Breast epithelium (tissue), 4 donors: ENCODE measurements at regions not wholly inside any gene's neighbourhood (a gene's known extent, or its start where the extent isn't known, plus 50 kb on each side); places are given as distances from the start of the nearest gene placed in this dataset.

Source experiments
- DNase-seq, 2 donors: peaks; one replicate each; pipeline ENCODE4 v3.0.0-alpha.2; 2019; ENCODE audit warnings: low spot score in 2 of 2
- H3K27ac ChIP-seq, 2 donors: fragments of 200-600 bp; sonication (generic) in 1 of 2; one replicate each; pipeline ENCODE4 v1.5.1; 2016 to 2019; ENCODE audit warnings: mild to moderate bottlenecking in 1 of 2
- H3K27me3 ChIP-seq, 2 donors: fragments of 200-600 bp; sonication (generic) in 1 of 2; one replicate each; pipeline versions ENCODE4 v1.5.1 to v1.6.0; 2017 to 2019; ENCODE audit warnings: control low read depth in 1 of 2, mild to moderate bottlenecking in 1 of 2
- H3K36me3 ChIP-seq: fragments of 200-600 bp; one replicate; pipeline ENCODE4 v1.5.1; 2019
- H3K4me1 ChIP-seq, 2 donors: fragments of 200-600 bp; sonication (generic); one replicate each; pipeline ENCODE4 v1.5.1; 2016 to 2019; ENCODE audit warnings: control low read depth in 1 of 2
- H3K4me3 ChIP-seq, 3 donors: fragments of 200-600 bp; sonication (generic); 1 replicate in 2 of 3; 2 replicates in 1 of 3; pipeline ENCODE4 v1.5.1; 2016 to 2019; ENCODE audit warnings: mild to moderate bottlenecking in 3 of 3, moderate library complexity in 2 of 3
- H3K9me3 ChIP-seq, 2 donors: fragments of 200-600 bp; sonication (generic) in 1 of 2; one replicate each; pipeline ENCODE4 v1.5.1; 2016 to 2019; ENCODE audit warnings: control low read depth in 1 of 2
- POLR2A ChIP-seq: fragments of 450-650 bp; IDR thresholded peaks from one replicate; pipeline ENCODE4 v1.6.1; 2016; ENCODE audit warnings: antibody characterized with exemption, mild to moderate bottlenecking, moderate library complexity
- POLR2AphosphoS5 ChIP-seq, 3 donors: sonication (generic); formaldehyde crosslinking; IDR thresholded peaks; one replicate each; pipeline ENCODE4 v1.6.1; 2017; ENCODE audit warnings: antibody characterized with exemption in 3 of 3
- intact Hi-C: fragments of 100-400 bp; cut with DNase I; formaldehyde crosslinking; loops from one replicate; pipeline ENCODE4 v1.15.1; 2023; ENCODE audit warnings: low total_unique reads
- TF ChIP-seq, protein P1 (sequence below), 3 donors: fragments of 450-650 bp; IDR thresholded peaks; one replicate each; pipeline ENCODE4 v1.5.1; 2016 to 2017; ENCODE audit warnings: antibody characterized with exemption in 3 of 3, mild to moderate bottlenecking in 3 of 3, moderate library complexity in 3 of 3

- intact Hi-C loops, result no loop called here
- TF ChIP-seq POLR2A (no peak), POLR2AphosphoS5 (IDR thresholded peaks at IDR 0.05) (no peak)
- TF ChIP-seq, protein P1, sequence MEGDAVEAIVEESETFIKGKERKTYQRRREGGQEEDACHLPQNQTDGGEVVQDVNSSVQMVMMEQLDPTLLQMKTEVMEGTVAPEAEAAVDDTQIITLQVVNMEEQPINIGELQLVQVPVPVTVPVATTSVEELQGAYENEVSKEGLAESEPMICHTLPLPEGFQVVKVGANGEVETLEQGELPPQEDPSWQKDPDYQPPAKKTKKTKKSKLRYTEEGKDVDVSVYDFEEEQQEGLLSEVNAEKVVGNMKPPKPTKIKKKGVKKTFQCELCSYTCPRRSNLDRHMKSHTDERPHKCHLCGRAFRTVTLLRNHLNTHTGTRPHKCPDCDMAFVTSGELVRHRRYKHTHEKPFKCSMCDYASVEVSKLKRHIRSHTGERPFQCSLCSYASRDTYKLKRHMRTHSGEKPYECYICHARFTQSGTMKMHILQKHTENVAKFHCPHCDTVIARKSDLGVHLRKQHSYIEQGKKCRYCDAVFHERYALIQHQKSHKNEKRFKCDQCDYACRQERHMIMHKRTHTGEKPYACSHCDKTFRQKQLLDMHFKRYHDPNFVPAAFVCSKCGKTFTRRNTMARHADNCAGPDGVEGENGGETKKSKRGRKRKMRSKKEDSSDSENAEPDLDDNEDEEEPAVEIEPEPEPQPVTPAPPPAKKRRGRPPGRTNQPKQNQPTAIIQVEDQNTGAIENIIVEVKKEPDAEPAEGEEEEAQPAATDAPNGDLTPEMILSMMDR (IDR thresholded peaks at IDR 0.05), result no peak
- Histone ChIP-seq H3K36me3 (no peaks in the 10 kb centered on the region), H3K27ac (no peak overlapping the region), H3K9me3 (peaks cover 0 to 7% of the 10 kb centered on the region in 2 donors), H3K4me3 (no peak overlapping the region), H3K27me3 (no peaks in the 10 kb centered on the region), H3K4me1 (no peaks in the 10 kb centered on the region)
- no peak for DNase-seq
These were observed 1317.6 kb downstream of the PCDH9 start for GRCh38 chr13:65912516-65912915.

GRCh38 chr13:65911546-65912193 is 1318.5 kb downstream of the PCDH9 start:
- no peaks in the 10 kb centered on the region for H3K36me3 ChIP-seq
- intact Hi-C loops, result no loop called here
- no peaks in the 10 kb centered on the region for H3K4me1 ChIP-seq
- no peak overlapping the region for H3K4me3 ChIP-seq
- no peak for TF ChIP-seq POLR2AphosphoS5 (IDR thresholded peaks at IDR 0.05)
- H3K27me3 ChIP-seq, result no peaks in the 10 kb centered on the region
- H3K9me3 ChIP-seq, result peaks cover 0 to 7% of the 10 kb centered on the region in 2 donors
- no peak for DNase-seq
- H3K27ac ChIP-seq, result no peak overlapping the region

- no peaks in the 10 kb centered on the region for H3K4me1 ChIP-seq
- H3K36me3 ChIP-seq, result no peaks in the 10 kb centered on the region
- H3K27ac ChIP-seq, result no peak overlapping the region
- TF ChIP-seq, protein P1 (IDR thresholded peaks at IDR 0.05), result no peak
- TF ChIP-seq POLR2AphosphoS5 (IDR thresholded peaks at IDR 0.05) (no peak), POLR2A (no peak)
- intact Hi-C loops, result no loop called here
- H3K9me3 ChIP-seq, result peaks cover 0 to 7% of the 10 kb centered on the region in 2 donors
- DNase-seq, result no peak
- H3K27me3 ChIP-seq, result no peaks in the 10 kb centered on the region
- no peak overlapping the region for H3K4me3 ChIP-seq
These were observed 1320.6 kb downstream of the PCDH9 start for GRCh38 chr13:65909501-65909900.

DNA sequence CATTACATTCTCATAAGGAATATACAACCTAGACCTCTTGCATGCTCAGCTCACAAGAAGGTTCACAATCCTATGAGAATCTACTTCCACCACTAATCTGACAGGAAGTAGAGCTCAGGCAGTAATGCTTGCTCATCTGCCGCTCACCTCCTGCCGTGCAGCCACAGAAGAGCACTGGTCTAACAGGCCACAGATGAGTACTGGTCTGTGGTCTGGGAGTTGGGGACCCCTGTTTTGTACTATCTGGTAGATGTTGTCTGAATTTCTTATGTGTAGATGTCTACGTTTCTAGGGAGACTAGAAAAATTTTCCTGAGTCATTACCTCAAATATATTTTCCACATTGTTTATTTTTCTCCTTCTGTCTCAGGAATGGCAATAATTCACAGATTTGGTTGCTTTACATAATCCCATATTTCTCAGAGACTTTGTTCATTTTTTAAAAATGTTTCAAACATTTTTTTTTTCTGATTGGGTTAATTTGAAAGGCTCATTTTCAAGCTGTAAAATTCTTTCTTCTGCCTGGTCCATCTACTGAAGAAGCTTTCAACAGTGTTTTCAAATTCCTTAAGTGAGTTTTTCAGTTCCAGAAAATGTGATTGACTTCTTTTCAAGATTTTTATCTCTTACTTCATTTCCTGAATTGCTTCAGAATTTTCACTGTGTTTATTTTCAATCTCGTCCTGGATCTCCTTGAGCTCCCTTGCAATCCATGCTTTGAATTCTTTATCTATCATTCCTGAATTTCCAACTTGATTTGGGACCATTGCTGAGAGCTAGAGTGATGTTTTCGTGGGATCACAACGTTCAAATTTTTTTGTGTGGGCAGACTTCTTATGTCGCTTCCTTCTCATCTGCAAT is 1322.2 kb downstream of the PCDH9 start:
- H3K9me3 ChIP-seq, result peaks cover 0 to 7% of the 10 kb centered on the region in 2 donors
- no peaks in the 10 kb centered on the region for H3K27me3 ChIP-seq
- H3K27ac ChIP-seq, result no peak overlapping the region
- DNase-seq, result no peak
- H3K4me3 ChIP-seq, result no peak overlapping the region
- TF ChIP-seq, protein P1 (IDR thresholded peaks at IDR 0.05), result no peak
- TF ChIP-seq POLR2A (no peak), POLR2AphosphoS5 (IDR thresholded peaks at IDR 0.05) (no peak)
- no peaks in the 10 kb centered on the region for H3K4me1 ChIP-seq
- intact Hi-C loops, result no loop called here
- H3K36me3 ChIP-seq, result no peaks in the 10 kb centered on the region

DNA sequence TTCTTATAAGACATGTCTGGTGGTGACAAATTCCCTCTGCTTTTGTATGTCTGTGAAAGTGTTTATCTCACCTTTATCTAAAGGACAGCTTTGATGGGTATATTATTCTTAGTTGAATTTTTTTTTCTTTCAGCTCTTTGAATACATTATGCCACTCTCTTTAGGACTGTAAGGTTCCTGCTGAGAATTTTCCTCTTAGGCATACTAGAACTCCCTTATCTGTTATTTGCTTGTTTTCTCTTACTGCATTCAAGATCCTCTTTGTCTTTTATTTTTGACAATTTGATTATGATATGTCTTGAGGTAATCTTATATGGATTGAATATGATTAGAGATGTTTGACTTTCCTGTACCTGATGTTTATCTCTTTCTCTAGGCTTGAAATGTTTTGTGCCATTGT is 1328.4 kb downstream of the PCDH9 start:
- Histone ChIP-seq H3K4me3 (no peak overlapping the region), H3K9me3 (no peaks in the 10 kb centered on the region), H3K4me1 (no peaks in the 10 kb centered on the region), H3K27me3 (no peaks in the 10 kb centered on the region), H3K36me3 (no peaks in the 10 kb centered on the region), H3K27ac (no peak overlapping the region)
- intact Hi-C loops, result no loop called here
- DNase-seq, result no peak
- TF ChIP-seq, protein P1 (IDR thresholded peaks at IDR 0.05), result no peak
- TF ChIP-seq POLR2A, result no peak
- TF ChIP-seq POLR2AphosphoS5 (IDR thresholded peaks at IDR 0.05), result no peak
